Mucosa of gallbladder (tissue), 1 donor: ENCODE measurements at regions not wholly inside any gene's neighbourhood (a gene's known extent, or its start where the extent isn't known, plus 50 kb on each side); places are given as distances from the start of the nearest gene placed in this dataset.
"Not testable (repeated sequence)": the region's sequence is repeated elsewhere in the genome, so short reads cannot be mapped to it uniquely, and the experiment has no call there.

Source experiments
- DNase-seq: peaks from one replicate; pipeline ENCODE4 v3.0.0-alpha.2; 2020; ENCODE audit warnings: low spot score
- donor health status: DM: no; HTN: no; CAD: no.

DNA sequence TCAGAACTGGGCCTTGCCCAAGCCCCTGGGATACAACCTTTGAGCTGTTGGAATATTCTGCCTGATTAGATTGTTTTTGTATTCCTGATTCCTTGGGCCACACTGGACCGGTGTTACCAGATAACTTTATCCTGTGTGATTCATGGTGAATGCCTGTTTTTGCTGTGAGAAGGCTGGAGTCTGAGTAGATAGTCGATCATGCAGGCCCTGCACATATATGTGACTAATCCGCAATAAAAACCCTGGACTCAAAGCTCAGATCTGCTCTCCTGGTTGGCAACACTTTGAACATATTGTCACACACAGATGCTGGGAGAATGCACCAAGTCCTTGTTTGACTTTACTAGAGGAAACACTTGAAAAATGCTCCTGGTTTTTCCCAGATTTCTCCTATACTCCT is 183.9 kb upstream of the MBL2 start:
- DNase-seq, result no peak

DNA sequence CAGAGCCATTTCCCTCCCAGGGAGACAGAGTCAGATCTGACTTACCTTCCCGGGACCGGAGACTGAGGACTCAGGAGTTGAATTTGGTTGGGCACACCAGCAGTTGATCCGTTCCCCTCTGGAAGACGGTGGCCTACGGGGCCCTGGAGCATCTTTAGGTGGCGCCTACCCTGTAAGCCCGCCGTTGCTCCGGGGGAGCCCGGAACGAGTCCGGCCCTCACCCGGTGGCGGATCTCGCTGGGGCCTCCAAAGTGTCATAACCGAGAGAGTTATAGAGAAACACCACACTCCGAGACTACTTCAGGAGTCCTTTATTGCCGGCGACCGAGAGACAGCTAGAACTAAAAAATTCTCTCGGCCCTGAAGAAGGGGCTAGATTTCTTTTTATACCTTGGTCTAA is 182.8 kb upstream of the MBL2 start:
- DNase-seq, result no peak

DNA sequence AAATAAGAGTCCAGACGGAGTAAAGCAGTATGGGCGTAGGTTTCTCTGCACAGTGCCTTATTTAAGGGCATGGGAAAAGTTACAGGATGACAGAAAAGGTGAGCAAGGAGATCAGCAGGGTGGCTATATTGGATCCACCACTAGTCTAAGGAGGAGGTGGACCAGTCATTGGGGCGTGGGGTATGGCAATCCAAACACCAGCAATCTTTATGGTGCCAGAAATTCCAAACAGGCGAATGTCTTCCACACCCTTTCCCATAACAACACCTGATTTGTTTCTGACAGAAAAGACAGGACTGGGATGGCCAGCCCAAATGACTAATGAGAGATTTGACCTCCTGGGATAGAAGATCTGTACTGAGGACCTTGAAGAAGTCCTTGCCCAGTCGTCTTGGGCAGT is 181.8 kb upstream of the MBL2 start:
- DNase-seq, result no peak

DNA sequence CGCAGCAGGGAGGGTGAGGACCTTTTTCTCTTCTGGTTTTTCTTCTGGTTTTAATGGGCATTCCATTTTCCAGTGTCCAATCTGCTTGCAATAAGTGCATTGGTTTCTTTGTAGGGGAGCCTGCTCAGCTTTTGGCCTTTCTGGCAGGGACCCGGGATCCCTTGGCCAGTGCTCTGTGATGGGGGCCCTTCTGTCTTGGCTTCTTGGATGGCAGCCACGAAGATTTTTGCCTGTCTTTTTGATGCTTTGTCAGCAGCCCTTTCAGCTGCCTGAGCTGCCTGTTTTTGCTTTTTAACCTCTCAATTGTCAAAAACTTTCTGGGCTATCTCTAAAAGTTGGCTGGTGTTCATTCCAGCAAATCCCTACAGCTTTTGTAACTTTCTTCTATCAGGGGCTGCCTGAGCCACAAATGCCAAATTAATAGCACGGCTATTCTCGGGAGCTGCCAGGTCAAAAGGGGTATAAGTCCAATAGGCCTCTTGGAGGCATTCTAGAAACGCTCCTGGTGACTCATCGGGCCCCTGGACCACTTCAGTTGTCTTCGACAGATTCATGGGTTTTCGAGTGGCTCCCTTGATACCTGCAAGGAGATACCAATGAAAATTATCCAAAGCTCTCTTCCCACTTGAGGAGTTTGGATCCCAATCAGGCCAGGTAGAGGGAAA is 179.9 kb upstream of the MBL2 start:
- no peak for DNase-seq

DNA sequence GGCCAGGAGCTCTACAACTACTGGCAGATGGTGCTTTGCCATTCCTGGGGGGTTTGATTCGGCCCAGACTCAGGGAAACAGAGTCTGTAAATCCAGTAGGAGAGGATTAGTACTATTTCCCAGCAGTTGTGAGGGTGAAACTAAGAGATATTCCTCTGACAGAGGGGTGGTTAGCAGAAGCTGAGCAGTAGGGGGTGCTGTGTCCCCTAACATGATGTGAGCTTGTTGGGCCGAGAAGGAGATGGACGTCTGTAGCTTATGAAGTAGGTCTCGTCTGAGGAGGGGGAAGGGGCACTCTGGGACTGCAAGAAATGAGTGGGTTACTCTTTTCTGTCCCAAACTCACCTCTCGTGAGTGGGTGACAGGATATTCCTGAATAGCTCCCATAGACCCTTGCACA is 179.2 kb upstream of the MBL2 start:
- DNase-seq, result peak; percentile 69

DNA sequence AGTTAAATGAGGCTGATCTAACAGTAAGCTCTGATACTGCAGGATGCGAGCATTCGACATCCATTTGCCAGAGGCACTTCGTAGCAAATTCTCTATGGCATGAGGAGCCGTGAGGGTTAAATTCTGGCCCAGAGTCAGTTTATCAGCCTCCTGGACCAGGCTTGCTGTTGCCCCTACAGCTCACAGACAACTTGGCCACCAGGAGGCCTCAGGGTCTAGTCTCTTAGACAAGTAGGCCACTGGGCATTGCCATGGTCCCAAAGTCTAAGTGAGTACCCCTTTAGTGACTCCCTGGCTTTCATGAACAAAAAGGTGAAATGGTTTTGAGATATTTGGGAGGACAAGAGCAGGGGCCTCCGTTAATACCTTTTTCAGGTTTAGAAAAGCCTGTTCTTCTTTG is 178.0 kb upstream of the MBL2 start:
- DNase-seq, result no peak

DNA sequence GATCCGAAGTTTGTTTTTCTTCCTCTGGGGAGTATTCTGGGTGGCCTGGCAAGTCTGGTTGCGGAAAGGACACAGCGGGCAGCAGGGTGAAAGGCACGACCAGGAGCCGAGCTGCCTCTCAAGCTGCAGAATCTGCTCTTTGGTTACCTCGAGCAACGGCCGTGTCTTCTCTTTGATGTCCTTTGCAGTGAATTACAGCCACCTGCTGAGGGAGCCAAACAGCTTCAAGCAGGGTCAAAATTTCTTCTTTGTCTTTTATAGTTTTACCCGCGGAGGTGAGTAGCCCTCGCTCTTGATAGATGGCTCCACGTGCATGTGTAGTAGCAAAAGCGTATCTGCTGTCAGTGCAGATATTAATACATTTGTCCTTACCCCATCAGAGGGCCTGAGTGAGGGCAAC is 177.3 kb upstream of the MBL2 start:
- DNase-seq, result no peak

DNA sequence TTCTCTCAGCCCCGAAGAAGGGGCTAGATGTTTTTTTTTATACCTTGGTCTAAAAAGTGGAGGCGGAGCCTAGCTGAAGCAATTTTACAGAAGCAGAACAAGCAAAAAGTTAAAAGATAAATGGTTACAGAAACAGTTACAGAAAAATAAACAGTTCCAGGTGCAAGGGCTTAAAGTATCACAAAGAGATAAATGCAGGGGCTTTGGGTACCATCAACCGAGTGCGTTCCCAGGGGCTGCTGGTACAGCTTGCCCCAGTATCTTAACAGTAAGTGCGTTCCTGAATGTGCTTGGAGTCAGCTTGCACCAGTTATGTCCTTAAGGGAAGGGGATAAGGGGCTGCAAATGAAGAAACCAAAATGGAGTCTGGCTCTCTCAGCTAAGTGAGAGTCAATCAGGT is 173.9 kb upstream of the MBL2 start:
- no peak for DNase-seq

DNA sequence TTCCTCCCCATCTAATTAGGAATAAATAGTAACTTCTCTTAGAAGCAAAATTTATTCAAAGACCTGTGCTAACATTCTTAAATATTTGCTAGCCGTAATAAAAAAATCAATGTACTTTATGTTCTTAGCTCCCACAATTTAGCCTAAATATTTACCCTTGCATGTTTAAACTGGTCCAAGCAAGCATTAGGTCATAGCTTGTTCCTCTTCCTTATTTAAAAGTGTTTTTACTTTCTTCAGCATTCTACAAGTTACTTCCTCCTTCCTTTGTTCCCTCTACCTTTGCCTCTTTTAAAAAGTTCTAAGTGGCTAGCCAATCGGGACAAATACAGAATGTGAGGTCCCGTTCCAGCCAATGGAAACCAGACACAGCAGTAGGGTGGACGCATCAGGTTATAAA is 172.9 kb upstream of the MBL2 start:
- DNase-seq, result not testable (repeated sequence)

DNA sequence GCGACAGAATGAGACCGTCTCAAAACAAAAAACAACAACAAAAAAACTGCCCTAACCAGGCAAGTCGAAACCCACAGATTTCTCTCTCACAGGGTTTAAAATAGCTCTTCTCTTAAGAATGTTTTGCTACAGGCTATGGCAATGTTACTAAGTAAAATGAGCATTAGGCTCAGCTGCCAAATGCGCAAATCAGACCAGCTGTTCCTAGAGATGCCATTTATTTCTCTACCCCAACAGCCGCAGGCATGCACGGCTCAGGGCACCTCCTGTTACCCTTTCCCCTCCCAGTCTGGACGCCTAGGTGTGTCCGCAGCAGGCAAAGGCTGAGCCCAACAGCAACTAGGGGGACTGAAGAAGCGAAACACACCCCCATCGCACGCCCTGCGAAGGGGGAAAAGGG is 168.3 kb upstream of the MBL2 start:
- DNase-seq, result no peak

DNA sequence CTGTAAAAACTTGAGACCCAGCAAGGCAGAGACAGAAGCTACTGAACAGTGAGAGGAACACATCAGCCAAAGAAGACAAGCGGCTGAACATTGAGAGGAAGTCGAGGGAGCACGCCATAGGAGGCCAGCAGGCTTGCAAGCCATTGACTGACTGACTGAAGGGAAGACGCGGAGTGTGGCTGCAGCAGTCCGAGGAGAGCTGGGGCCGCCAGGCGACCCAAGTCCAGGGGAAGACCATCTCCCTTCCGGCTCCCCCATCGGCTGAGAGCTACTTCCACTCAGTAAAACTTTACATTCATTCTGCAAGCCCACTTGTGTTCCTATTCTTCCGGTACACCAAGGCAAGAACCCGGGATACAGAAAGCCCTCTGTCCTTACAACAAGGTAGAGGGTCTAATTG is 167.3 kb upstream of the MBL2 start:
- DNase-seq, result no peak

DNA sequence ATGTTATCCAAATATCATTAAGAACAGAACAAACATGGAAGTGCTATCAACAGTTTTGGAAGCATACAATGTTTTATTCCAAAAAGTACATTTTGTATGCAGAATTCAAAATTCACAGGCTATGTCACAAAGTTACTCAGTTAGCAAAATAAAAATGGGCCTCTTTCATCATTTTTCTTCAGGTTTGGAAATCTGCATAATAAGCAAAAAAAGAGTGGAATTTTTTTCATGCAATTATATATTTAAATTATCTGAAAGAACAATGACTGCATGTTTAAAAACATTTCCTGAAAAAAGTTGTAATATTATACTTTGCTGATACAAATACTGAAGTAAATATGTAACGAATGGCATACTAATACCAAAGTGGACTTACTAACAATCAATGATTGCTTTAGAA is 161.2 kb upstream of the MBL2 start:
- no peak for DNase-seq

DNA sequence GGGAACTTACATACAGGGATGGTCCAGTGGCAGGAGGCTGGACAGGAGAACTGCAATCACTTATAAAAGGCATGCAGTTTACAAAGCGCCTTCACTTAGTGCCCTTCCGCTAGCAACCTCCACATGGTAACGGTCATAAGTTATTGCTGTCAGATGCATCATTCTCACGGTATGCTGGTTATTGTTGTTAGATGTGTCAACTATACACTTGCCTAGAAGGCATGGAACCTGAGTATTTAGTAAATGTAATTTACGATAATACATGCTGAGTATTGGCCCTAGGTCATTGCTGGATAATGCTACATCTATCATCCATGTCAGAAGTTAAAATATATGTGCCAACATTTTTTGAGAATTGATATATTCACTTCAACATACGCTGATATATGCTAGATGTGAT is 155.1 kb upstream of the MBL2 start:
- DNase-seq, result no peak

DNA sequence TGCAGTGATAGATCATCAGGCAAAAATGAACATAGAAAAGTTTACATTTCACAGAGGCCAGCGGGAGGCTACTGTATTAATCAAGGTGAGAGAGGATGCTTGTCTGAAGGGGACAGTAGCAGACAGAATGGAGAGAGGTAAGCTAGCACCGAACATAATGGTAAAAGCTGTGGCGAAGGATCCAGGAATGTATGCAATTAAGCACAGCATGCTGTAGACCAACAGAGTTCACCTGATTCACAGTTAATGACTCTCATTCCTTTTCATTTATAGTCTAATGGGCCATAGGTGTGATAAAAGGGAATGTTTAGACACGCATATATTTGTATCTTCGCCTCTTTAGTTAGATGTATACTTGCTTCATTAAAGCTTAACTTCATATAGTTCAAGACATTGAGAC is 150.9 kb upstream of the MBL2 start:
- no peak for DNase-seq

DNA sequence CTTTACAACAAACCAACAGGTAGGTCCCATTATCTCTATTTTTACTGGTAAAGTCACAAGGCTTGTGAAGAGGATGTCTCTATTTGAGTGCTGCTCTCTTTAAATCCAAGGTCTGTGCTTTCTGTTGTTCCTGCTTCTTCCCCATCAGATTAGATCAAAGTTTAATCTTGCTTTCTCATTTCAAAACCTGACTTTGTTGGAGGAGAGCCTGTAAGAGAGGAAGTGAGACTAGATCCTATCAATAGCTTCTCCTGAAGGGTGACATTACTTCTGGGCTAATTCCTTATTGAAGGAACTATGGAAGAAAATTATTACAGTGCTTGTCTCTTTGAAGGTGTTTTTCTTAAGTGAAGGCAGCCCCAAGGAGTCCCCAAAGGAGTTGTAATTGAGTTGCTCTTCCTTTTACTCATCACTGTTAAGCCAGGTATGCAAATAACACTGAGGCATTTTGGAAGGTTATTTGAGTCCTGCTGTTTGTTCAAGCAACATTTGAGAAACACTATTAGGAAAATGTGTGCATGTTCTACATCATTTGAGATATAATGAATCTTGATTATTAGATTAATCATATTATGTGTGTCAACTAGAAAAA is 146.2 kb upstream of the MBL2 start:
- no peak for DNase-seq

DNA sequence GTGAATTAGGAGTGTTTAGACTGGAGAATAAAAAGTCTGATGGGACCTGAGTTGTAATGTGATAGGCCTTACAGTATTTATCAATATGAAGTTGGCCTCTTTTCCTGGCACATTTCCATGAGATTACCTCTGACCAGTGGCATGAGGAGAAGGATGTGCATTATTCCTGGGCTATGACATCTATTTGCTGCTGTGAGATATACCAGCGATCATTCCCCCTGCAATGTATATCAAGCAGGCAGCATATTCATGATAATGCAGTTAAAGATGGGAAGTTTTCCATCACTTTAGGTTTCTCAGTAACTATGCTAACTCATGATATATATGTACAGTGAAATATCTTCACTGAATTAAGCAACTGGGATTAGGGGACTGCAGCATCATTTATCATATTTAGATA is 142.8 kb upstream of the MBL2 start:
- DNase-seq, result no peak

DNA sequence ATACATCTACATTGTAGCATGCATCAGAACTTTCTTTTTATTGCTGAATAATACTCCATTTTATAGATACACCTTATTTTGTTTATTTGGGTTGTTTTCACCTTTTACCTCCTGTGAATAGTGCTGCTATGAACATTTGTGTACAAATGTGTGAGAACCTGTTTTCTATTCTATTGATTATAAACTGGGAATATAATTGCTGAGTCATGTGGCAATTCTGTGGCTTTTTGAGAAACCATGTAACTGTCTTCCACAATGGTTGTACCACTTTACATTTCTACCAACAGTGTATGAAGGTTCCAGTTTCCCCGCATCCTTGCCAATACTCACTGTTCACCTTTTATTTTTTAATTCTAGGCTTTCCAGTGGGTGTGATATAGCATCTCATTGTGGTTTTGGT is 138.6 kb upstream of the MBL2 start:
- no peak for DNase-seq

DNA sequence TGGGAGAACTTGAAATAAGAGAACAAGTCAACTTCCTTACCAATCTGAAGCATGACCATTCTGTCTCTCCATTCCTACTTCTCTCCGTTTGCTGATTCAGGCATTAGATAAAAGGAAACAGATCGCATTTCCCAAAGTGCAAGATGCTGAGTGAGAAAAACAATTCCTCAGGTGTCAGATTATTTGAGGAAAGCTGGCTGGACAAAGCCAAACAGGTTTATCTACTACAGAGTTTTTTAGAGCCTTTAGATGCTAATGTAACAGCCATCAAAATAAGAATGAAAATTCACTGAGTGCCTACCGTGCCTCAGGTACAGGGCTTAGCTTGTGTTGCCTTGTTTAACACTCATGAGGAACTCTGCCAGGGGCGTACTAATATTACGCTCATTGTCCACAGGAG is 135.9 kb upstream of the MBL2 start:
- DNase-seq, result no peak

DNA sequence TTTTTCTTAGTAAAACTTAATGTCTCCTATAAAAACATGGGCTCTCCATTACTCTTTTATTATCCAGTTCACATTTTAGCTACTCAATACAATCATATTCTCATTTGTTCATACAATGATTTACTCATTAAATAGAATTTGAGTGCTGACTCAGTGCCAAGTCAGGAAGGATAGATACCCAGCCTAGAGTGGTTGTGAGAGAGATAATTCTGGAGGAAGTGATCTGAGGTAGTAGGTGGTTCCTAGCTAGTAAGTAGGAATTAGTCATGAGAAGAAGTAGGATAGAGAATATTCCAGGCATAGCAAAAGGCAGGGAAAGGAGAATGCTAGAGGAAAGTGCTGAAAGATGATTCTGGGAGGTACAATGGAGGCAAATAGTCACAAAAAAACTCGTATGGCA is 133.5 kb upstream of the MBL2 start:
- DNase-seq, result no peak

DNA sequence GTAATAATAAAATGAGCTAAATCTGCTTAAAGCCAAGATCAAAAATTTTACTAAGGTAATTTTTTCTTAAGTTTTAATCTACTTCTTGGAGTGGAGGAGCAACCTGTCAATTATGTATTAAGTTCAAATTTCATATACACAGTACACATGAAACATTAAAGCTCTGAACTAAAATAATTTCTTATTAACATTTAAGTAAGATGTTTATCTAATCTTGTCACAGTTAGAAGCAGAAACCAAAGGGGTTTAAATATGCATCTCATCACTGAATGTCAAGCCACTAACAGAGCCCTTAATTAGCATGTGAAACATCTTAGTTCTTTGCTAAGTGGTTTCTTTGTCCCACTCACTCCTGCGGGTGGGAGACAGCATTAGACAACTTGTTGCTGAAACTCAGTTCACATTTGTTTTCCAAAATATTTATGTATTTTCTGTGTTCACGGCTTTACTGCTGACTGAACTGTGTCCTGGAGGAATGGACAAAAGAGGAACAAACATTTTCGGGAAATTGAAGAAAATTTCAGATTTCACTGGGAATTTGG is 130.9 kb upstream of the MBL2 start:
- no peak for DNase-seq

DNA sequence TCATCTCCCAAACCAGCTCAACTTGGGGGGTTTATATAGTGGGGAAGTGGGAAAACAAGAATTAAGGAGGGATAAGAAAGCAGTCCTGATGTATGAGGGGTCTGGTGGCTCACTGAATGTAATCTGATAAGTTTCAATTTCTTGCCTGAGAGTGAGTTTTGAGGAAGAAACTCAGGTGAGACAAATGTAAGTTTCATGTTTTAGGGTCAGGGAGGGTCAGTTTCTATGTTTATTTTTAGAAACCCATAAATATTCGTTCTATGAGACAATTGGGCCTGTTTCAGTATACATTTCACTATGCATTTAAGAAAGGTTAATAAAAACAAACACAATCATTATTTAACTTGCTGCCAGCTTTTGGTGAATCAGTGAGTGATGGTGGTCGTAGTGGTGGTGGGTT is 128.0 kb upstream of the MBL2 start:
- no peak for DNase-seq

DNA sequence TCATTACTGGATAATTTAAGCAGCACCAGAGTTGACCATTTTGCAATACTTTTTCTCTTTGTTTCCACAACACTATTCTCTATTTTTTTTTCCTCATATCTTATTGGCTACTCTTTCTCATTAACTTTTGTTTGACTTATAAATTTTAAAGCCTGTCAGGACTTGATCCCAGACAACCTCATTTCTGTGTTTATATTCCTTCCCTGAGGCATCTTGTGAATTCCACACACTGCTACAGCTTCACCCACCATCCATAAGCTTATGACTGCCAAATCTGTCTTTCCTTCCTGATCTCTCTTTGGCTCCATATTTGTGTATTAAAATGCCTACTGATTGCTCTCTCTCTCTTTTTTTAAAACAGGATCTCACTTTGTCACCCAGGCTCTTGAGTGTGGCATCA is 124.6 kb upstream of the MBL2 start:
- no peak for DNase-seq

DNA sequence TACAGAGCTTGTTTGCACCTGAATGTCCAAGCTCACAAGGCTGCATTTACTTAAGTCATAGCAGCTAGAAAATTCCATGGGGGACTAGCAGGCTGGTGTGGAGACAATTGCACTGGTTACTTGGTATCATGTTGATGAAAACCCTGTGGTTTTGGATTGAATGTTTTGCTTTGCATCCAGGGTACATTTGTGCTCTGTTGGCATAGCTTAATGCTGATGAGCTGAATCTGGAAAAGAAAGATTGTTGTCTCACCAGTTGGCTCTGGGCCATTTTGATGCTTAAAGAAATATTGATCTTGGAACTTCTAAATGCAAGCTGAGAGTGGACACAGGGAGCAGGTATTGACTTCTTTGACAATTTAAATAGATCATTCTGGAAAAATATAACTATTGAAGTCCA is 122.5 kb upstream of the MBL2 start:
- DNase-seq, result no peak

DNA sequence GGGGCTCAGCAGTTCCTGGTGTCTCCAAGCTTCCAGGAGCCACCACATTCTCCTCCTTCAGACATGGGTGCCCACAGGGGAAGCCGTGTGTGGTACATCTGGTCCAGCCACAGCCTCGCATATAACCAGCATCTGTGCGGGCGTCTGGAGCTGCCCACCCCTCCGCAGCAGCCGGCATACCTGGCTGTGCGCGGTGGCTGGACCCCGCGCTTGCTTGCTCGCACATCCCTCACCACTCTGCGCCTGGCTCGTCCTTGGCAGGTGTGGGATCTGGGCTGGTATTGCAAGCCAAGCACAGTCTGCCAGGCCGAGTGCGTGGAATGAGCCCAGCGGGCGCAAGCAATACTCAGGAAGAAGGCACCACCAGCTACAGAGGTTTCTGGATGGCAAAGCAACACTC is 117.7 kb upstream of the MBL2 start:
- no peak for DNase-seq
